Loucy (cell line): ENCODE measurements at regions not wholly inside any gene's neighbourhood (a gene's known extent, or its start where the extent isn't known, plus 50 kb on each side); places are given as distances from the start of the nearest gene placed in this dataset.

Experiments used
- CTCF ChIP-seq: fragments of 200-600 bp; sonication (generic); conservative IDR thresholded peaks from 2 replicates; pipeline ENCODE4 v1.5.1; 2014; ENCODE audit warnings: mild to moderate bottlenecking, antibody characterized with exemption, low read length
- EZH2phosphoT487 ChIP-seq: fragments of 200-600 bp; IDR thresholded peaks from 2 replicates; pipeline ENCODE4 v1.6.1; 2018; ENCODE audit warnings: antibody characterized with exemption, mild to moderate bottlenecking, moderate library complexity, borderline replicate concordance

GRCh38 chr11:92361551-92361950 lies 136.9 kb downstream of the FAT3 start:
- TF ChIP-seq CTCF (no peak), EZH2phosphoT487 (no peak)
